K562 (cell line): ENCODE measurements at regions not wholly inside any gene's neighbourhood (a gene's known extent, or its start where the extent isn't known, plus 50 kb on each side); places are given as distances from the start of the nearest gene placed in this dataset.

Source experiments
- ATF1 ChIP-seq, 2 experiments: fragments of 450-650 bp in 1 of 2; IDR thresholded peaks; 2 replicates each; pipeline ENCODE4 v1.6.1; 2016; ENCODE audit warnings: missing compliant biosample characterization in 1 of 2, missing genetic modification characterization in 1 of 2
- CTCF ChIP-seq, 3 experiments: IDR thresholded peaks in 2 of 3; conservative IDR thresholded peaks in 1 of 3; 2 replicates each; pipeline ENCODE4 v1.5.1; 2011 to 2012; ENCODE audit warnings: low read length in 3 of 3, mild to moderate bottlenecking in 3 of 3, control low read depth in 2 of 3, improper control_type of control experiment in 1 of 3, inconsistent platforms in 1 of 3, low read depth in 1 of 3, mixed read lengths in 1 of 3, moderate library complexity in 1 of 3; ENCODE audit not compliant: insufficient read depth in 2 of 3
- KDM5B ChIP-seq: fragments of 200-600 bp; sonication (generic); IDR thresholded peaks from 2 replicates; pipeline ENCODE4 v1.6.1; 2012; ENCODE audit warnings: low read depth, mild to moderate bottlenecking, moderate library complexity, low read length, control low read depth, inconsistent platforms; ENCODE audit not compliant: insufficient replicate concordance
- MYC ChIP-seq, 2 experiments: fragments of 250-450 bp in 1 of 2; sonication (Bioruptor Pico) in 1 of 2; IDR thresholded peaks; 2 replicates each; pipeline versions ENCODE4 v1.5.1 to v1.6.1; 2012 to 2021; ENCODE audit warnings: low read depth in 2 of 2, borderline replicate concordance in 1 of 2, improper control_type of control experiment in 1 of 2, low read length in 1 of 2, mild to moderate bottlenecking in 1 of 2, moderate library complexity in 1 of 2
- PHF8 ChIP-seq: fragments of 200-600 bp; sonication (generic); IDR thresholded peaks from 2 replicates; pipeline ENCODE4 v1.6.1; 2012; ENCODE audit warnings: mixed run types, mild to moderate bottlenecking, inconsistent platforms, low read length, moderate library complexity, borderline replicate concordance
- USF2 ChIP-seq: sonication (generic); formaldehyde crosslinking; IDR thresholded peaks from 2 replicates; pipeline ENCODE4 v1.5.0; 2020; ENCODE audit warnings: missing genetic modification reagents
- ZBTB11 ChIP-seq, 3 experiments: fragments of 200-800 bp in 1 of 3; fragments of 250-450 bp in 1 of 3; fragments of 450-650 bp in 1 of 3; sonication (Bioruptor Pico) in 1 of 3; sonication (Bioruptor generic) in 1 of 3; formaldehyde crosslinking in 1 of 3; IDR thresholded peaks; 2 replicates each; pipeline versions ENCODE4 v1.6.1 to v1.8.0; 2016 to 2022; ENCODE audit warnings: mild to moderate bottlenecking in 2 of 3, missing genetic modification characterization in 2 of 3, missing compliant biosample characterization in 1 of 3, moderate library complexity in 1 of 3
- ZBTB34 ChIP-seq: fragments of 250-450 bp; sonication (Bioruptor Pico); IDR thresholded peaks from 2 replicates; pipeline ENCODE4 v1.8.0; 2021; ENCODE audit warnings: mild to moderate bottlenecking, moderate library complexity
- ZNF561 ChIP-seq: fragments of 450-650 bp; formaldehyde crosslinking; conservative IDR thresholded peaks from 2 replicates; pipeline ENCODE4 v1.4.0; 2020; ENCODE audit warnings: mild to moderate bottlenecking, moderate library complexity
- ZNF609 ChIP-seq: sonication (generic); formaldehyde crosslinking; IDR thresholded peaks from 2 replicates; pipeline ENCODE4 v1.8.1; 2023; ENCODE audit warnings: missing genetic modification reagents, mild to moderate bottlenecking, borderline replicate concordance
- ZNF707 ChIP-seq: fragments of 250-450 bp; sonication (Bioruptor Pico); conservative IDR thresholded peaks from 2 replicates; pipeline ENCODE4 v1.8.0; 2022; ENCODE audit warnings: inconsistent platforms, mild to moderate bottlenecking, moderate library complexity
- ZNF780A ChIP-seq: fragments of 250-450 bp; sonication (Bioruptor Pico); IDR thresholded peaks from 2 replicates; pipeline ENCODE4 v1.5.0; 2021; ENCODE audit warnings: mild to moderate bottlenecking

- TF ChIP-seq KDM5B, result no peak
- no peak for TF ChIP-seq MYC (IDR thresholded peaks at IDR 0.05; ENCODE audit: low read depth, low read length)
- TF ChIP-seq MYC (CRISPR knock-in tag; IDR thresholded peaks at IDR 0.05; ENCODE audit: borderline replicate concordance, low read depth), result no peak
- TF ChIP-seq ATF1 (CRISPR knock-in tag; IDR thresholded peaks at IDR 0.05), result no peak
- no peak for TF ChIP-seq ATF1 (tag; IDR thresholded peaks at IDR 0.05)
- TF ChIP-seq ZNF707 (CRISPR knock-in tag), result no peak
- TF ChIP-seq ZBTB34 (CRISPR knock-in tag), result no peak
- TF ChIP-seq CTCF (IDR thresholded peaks at IDR 0.05 in 2 of 3, conservative IDR thresholded peaks at IDR 0.05 in 1 of 3; ENCODE audit: insufficient read depth in 2 of 3, low read depth in 1 of 3, low read length in 3 of 3), result no peak
- TF ChIP-seq ZNF780A, result no peak
- no peak for TF ChIP-seq ZBTB11 (CRISPR knock-in tag; IDR thresholded peaks at IDR 0.05)
- TF ChIP-seq ZNF561 (CRISPR knock-in tag), result no peak
- TF ChIP-seq ZNF609 (CRISPR knock-in tag), result no peak
- no peak for TF ChIP-seq PHF8
- TF ChIP-seq USF2 (CRISPR knock-in tag), result no peak
These were observed 458.2 kb upstream of the RUNX1 start for GRCh38 chr21:35507181-35507759.
